Urinary bladder (tissue), 3 donors: ENCODE measurements at regions not wholly inside any gene's neighbourhood (a gene's known extent, or its start where the extent isn't known, plus 50 kb on each side); places are given as distances from the start of the nearest gene placed in this dataset.

Experiments used
- DNase-seq: peaks from one replicate; pipeline ENCODE4 v3.0.0-alpha.2; 2015; ENCODE audit errors: extremely low spot score
- H3K27ac ChIP-seq: one replicate; pipeline ENCODE4 v1.5.1; 2013; ENCODE audit warnings: low read depth, mild to moderate bottlenecking, moderate library complexity
- H3K36me3 ChIP-seq: one replicate; pipeline ENCODE4 v1.6.1; 2013; ENCODE audit warnings: mild to moderate bottlenecking, moderate library complexity; ENCODE audit not compliant: insufficient read depth
- H3K4me1 ChIP-seq: one replicate; pipeline ENCODE4 v1.6.1; 2013; ENCODE audit warnings: mild to moderate bottlenecking, moderate library complexity; ENCODE audit not compliant: insufficient read depth
- H3K4me3 ChIP-seq: one replicate; pipeline ENCODE4 v1.5.1; 2013; ENCODE audit warnings: low read depth, low read length
- WGBS: extraction: QIAGEN DNeasy Blood & Tissue Kit; methylation state at CpG from one replicate; pipeline ENCODE4 v1.1.7; 2013; 5-methylcytosine and 5-hydroxymethylcytosine counted together
- donor health status: healthy with polysubstance abuse.
- donor health status: healthy.

DNA sequence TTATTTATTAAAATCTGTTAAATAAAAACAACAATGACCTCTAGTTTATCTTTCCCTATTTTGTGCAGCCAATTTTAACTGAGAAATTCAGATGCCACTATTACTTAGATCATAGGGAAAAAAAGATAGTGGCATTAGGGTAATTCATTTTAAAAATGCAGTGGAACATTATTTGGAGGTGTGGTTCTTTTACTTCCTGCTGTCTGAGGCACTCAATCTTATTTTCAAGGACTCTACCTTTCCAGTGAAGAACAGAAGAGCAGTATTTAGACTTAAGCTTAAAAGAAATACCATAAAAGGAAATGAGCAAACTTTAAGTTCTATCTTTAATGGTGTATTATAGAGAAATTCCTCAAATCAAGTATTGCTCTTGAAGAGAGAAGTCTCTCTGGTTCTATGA is 342.6 kb upstream of the KLF12 start:
- Histone ChIP-seq H3K27ac (no peak overlapping the region), H3K4me1 (no peaks in the 10 kb centered on the region), H3K36me3 (no peaks in the 10 kb centered on the region), H3K4me3 (no peak overlapping the region)
- DNase-seq, result no peak

DNA sequence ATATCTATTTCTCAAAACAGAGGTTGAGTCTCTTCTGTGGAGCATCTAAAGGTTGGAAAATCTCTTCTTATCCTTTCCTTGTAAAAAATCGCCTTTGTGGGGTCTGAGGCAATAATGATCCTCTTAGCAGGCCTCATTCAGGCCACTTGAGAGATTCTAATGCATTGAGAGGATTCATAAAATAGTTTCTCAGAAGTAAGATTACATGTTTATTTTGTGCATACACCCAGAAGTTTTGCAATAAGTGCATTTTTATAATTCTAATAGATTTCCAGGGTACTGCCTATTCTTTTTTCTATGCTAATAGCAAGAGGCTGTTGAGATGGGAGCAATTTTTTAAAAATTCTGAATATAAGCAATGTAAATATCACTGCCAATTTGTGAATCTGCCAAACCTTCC is 342.2 kb upstream of the KLF12 start:
- Histone ChIP-seq H3K4me1 (no peaks in the 10 kb centered on the region), H3K4me3 (no peak overlapping the region), H3K36me3 (no peaks in the 10 kb centered on the region), H3K27ac (no peak overlapping the region)
- 80% methylated on average over 1 of the region's 1 CpG for WGBS
- DNase-seq, result no peak

DNA sequence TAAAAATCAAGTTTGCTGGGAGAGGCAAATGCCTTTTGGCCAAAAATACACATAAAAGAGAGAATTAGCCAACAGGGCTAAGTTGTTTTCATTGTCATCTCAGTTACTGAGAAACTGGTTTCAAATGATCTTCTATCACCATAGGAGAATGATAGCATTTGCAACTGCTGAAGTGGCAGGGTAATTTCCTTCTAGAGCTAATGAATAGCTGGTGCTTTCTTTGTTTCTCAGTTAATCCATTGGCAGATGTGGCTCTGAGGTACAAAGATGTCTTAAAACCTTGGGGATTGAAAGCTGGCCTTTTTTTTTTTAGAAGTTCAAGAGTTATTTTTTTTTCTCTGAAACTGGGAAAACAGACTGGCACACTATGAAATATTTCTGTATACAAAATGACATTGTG is 332.7 kb upstream of the KLF12 start:
- Histone ChIP-seq H3K4me1 (no peaks in the 10 kb centered on the region), H3K4me3 (no peak overlapping the region), H3K27ac (no peak overlapping the region), H3K36me3 (no peaks in the 10 kb centered on the region)
- no peak for DNase-seq

DNA sequence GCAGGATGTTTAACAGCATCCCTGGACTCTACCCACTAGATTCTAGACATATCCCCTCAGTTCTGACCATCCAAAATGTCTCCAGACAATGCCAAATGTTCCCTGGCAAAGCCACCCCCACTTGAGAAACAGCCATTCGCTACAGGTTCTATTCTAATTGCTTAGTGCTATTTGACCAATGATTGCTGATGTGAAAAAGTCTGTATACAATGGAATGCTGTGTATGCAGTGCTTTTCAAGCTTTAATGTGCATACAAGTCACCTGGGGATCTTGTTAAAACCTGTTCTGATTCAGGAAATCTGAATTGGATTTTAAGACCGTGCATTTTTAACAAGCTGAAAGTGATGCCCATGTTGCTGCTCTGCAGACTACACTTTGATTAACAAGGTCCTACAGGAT is 331.8 kb upstream of the KLF12 start:
- WGBS, result 83% methylated on average over 2 of the region's 2 CpGs
- no peak overlapping the region for H3K4me3 ChIP-seq
- DNase-seq, result no peak
- no peak overlapping the region for H3K27ac ChIP-seq
- H3K4me1 ChIP-seq, result no peaks in the 10 kb centered on the region
- no peaks in the 10 kb centered on the region for H3K36me3 ChIP-seq

DNA sequence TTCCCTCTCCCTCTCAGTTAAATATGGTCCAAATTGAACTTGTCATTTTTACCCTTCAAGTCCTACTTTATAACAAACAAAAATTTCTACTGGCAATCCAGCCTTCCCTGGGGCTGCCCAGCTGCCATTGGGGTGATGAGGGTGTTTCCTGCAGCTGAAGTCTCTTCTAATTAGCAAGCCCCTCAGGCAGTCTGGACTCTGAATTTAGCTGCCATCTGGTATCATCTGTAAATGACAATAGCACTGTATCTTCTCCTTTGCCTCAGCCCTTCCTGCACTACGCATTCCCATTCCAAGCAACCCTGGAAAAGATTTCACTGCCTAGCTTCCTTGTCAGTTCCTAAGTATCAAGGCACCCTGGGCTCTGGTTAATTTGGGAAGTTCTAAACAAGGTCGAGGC is 331.1 kb upstream of the KLF12 start:
- Histone ChIP-seq H3K4me1 (no peaks in the 10 kb centered on the region), H3K27ac (no peak overlapping the region), H3K36me3 (no peaks in the 10 kb centered on the region), H3K4me3 (no peak overlapping the region)
- 87% methylated on average over 2 of the region's 2 CpGs for WGBS
- no peak for DNase-seq

DNA sequence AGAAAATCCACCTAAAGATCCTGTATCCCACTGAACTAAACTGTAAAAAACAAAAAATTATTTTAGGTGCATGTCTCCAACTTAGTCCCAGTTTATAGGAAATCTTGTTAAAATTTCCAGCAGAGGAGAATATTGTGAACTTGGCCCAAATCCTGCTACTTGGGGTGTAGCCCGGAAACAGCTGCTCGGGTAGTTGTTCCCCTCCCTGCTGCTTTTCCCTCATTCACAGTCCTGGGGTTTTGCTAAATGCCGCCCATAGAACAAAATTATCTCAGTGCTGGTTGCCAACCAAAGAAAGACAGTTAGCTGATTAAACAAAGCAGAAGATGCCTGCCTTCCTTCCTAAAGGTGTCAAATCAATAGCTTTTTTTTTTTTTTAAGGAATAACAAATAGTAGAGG is 330.5 kb upstream of the KLF12 start:
- no peak overlapping the region for H3K27ac ChIP-seq
- H3K4me3 ChIP-seq, result no peak overlapping the region
- 33% methylated on average over 3 of the region's 3 CpGs for whole genome bisulfite sequencing
- no peak for DNase-seq
- no peaks in the 10 kb centered on the region for H3K4me1 ChIP-seq
- H3K36me3 ChIP-seq, result no peaks in the 10 kb centered on the region

DNA sequence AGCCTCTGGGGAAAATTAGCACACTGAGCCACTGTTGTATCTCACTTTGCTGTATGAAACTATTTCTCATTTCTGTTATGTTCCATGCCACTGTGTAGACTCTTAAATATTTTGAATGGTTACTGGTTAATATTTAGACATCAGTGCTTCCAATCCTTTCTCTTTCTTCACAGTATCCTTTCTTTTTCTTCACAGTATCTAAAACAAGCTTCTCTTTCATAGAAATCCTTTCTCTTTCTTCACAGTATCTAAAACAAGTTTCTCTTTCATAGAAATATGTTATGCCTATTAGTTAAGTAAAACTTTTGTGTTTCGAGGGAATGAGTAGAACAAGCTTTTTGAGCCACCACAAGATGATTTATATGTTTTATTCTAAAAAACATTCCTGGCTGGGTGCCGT is 326.8 kb upstream of the KLF12 start:
- H3K4me3 ChIP-seq, result no peak overlapping the region
- H3K4me1 ChIP-seq, result no peaks in the 10 kb centered on the region
- WGBS, result 93% methylated on average over 2 of the region's 2 CpGs
- no peak overlapping the region for H3K27ac ChIP-seq
- H3K36me3 ChIP-seq, result no peaks in the 10 kb centered on the region
- DNase-seq, result no peak

DNA sequence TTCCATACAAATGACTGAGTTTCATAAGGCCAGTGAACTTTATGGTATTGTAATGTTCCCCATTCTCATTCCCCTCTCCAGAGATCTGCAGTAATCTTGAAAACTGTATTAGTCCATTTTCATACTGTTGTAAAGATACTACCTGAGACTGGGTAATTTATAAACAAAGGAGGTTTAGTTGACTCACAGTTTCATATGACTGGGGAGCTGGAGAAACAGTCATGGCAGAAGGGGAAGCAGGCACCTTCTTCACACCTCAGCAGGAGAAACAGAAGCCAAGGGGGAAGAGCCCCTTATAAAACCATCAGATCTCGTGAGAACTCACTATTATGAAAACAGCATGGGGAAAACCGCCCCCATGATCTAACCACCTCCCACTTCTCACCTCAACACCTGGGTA is 318.7 kb upstream of the KLF12 start:
- WGBS, result 82% methylated on average over 2 of the region's 2 CpGs
- Histone ChIP-seq H3K4me3 (no peak overlapping the region), H3K36me3 (no peaks in the 10 kb centered on the region), H3K27ac (no peak overlapping the region), H3K4me1 (no peaks in the 10 kb centered on the region)
- DNase-seq, result no peak

DNA sequence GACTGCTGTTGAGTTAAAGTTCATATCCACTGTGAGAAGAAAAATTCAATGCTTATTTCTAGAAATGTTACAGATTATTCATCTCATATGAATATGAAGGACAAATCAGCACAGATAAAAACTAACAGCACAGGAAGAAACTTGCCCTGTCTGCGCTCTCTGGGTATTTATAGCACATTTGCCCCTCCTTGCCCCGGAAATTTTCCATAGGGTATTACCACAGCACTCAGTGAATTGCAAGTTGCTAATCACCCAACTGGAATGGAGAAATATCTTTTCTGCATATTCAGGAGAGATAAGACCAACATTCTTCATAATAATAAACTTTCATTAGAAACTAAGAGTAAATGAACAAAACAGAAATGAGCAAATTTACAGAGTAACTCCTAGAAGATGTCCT is 318.0 kb upstream of the KLF12 start:
- 51% methylated on average over 2 of the region's 2 CpGs for WGBS
- Histone ChIP-seq H3K4me1 (no peaks in the 10 kb centered on the region), H3K27ac (no peak overlapping the region), H3K4me3 (no peak overlapping the region), H3K36me3 (no peaks in the 10 kb centered on the region)
- no peak for DNase-seq

DNA sequence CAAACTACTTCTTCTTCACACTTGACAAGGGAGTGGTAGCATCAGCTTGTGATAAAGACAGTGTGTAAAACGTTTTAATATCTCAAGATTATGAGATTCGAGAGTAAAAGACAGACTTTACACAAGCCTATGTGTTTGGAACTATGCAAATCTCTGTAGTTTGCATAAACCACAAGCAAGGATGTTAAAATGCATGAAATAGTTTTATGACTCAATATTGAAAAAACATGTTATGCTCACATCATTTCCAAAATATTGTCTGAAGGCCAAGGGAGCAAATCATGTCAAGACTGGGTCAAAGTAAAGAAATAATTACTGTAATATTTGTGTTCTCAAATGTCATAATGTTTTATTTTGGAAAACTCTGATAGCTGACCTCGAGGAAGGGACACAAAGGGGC is 316.8 kb upstream of the KLF12 start:
- Histone ChIP-seq H3K36me3 (no peaks in the 10 kb centered on the region), H3K27ac (no peak overlapping the region), H3K4me1 (no peaks in the 10 kb centered on the region), H3K4me3 (no peak overlapping the region)
- DNase-seq, result no peak
- WGBS, result 59% methylated on average over 3 of the region's 3 CpGs

DNA sequence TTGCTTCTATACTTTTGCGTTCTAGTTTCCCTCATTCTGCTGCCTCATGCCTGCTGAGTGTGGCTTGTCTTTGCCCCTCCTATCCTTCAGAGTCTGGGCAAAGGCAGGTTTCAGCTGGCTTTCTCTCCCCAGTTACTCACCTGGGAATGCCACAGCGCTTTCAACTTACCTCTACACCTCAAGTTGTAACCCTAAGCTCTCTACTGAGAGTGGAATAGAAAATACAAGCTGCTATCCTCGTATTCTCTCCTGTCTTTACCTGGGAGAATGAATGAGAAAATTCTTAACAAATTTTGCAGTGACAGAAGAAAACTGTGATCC is 316.3 kb upstream of the KLF12 start:
- Histone ChIP-seq H3K27ac (no peak overlapping the region), H3K36me3 (no peaks in the 10 kb centered on the region), H3K4me1 (no peaks in the 10 kb centered on the region), H3K4me3 (no peak overlapping the region)
- DNase-seq, result no peak
- WGBS, result 89% methylated on average over 3 of the region's 3 CpGs

DNA sequence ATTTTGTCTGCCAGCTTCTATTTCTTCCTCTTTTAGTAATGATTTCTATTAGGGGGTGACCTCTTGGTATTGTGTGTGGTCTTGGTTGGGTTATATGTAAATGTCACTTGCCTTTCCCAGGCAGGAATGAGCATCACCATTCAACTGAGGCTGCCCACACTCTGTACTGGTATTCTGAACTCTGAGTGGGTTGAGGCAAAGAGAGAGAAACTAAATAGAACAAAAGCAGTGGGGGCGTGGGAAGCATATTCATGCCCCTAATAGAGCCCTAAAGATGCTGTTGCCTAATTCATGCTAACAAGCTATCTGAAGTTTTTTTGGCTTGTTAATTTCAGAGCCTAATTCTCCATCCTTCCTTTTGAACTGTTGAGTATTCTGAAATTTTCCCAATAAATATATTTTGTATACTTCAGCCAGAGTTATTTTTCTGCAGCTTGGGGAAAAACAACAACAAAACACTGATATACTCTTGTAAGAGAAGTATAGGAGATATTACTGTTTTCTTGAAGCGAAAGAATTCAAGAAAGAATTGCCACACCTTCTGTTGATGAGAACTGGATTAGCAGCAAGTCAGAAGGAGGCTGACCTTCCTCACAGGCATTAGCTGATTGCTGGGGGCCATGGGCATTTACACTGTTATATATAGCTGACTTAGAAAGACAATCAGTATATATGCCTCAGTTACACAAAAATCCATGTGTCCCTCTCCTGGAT is 315.8 kb upstream of the KLF12 start:
- Histone ChIP-seq H3K4me1 (no peaks in the 10 kb centered on the region), H3K36me3 (no peaks in the 10 kb centered on the region), H3K4me3 (no peak overlapping the region), H3K27ac (no peak overlapping the region)
- DNase-seq, result no peak
- WGBS, result 86% methylated on average over 2 of the region's 2 CpGs

DNA sequence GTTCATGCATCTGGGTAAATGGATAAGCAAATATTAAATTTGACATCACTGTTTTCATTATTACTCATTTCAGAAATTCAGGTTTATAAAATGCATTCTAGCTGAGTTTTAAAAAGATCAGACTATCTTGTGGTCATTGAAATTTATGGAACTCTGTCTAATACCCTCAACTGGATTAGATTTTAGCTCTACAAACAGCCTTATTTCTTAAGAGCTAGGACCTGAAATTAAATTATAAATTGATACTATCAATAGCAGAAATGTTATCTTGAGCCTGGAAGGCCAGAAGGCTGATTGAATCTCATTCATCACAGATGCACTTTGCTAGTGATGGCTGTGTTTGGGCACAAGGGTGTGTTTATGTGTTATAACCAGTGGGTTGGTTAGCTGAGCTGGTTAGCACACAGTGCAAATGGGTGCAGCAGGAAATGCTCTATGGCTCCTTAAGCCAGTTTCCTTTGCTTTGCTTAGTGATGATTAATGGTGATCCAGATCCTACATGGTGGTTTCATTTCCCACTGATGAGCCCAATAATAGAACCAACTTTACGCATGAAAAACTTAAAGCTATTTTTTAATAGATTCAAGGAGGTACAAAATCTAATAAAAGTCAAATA is 310.8 kb upstream of the KLF12 start:
- 91% methylated on average over 1 of the region's 1 CpG for whole genome bisulfite sequencing
- no peak for DNase-seq
- H3K4me3 ChIP-seq, result no peak overlapping the region
- no peaks in the 10 kb centered on the region for H3K36me3 ChIP-seq
- no peak overlapping the region for H3K27ac ChIP-seq
- H3K4me1 ChIP-seq, result no peaks in the 10 kb centered on the region

DNA sequence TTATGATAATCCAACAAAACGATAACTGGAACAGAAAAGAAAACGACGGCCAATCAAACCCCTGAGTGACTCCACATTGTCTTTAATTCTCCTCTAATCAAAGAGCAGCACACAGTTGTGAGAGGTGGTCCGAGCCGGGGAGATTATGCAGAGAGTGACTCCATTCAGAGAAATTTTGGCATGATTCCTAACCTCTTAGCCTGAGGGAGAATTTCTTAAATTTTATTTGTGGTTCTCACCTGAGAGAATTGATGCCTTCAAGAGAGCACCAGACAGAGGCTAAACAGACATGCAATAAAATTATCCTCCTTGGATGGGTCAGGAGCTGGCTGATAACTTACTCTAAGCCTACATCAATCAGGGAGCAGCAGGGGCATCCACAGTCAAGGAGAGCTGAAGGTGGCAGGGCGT is 310.0 kb upstream of the KLF12 start:
- Histone ChIP-seq H3K4me3 (no peak overlapping the region), H3K27ac (no peak overlapping the region), H3K36me3 (no peaks in the 10 kb centered on the region), H3K4me1 (no peaks in the 10 kb centered on the region)
- 38% methylated on average over 6 of the region's 6 CpGs for WGBS
- no peak for DNase-seq

DNA sequence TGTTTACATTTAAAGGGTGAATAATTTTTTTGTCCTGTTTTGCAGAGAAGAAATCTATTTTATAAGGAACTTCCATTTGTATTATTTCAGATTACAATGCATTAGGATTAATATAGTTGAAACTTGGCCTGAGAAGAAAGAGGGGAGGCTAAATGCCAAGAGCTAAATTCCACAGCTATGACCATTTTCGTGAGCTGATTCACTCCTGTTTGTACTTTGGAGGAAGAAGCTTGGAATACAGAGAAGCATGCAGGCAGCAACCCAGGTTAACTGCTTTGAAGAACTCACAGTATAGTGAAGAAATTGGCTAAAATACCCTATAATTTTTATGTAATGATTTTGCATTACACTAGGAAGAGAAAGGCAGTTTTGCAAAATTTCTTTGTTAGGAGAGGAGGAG is 309.4 kb upstream of the KLF12 start:
- Histone ChIP-seq H3K4me3 (no peak overlapping the region), H3K36me3 (no peaks in the 10 kb centered on the region), H3K4me1 (no peaks in the 10 kb centered on the region), H3K27ac (no peak overlapping the region)
- no peak for DNase-seq
- 15% methylated on average over 1 of the region's 1 CpG for WGBS
